Thoracic aorta (tissue), 2 donors: ENCODE measurements at regions not wholly inside any gene's neighbourhood (a gene's known extent, or its start where the extent isn't known, plus 50 kb on each side); places are given as distances from the start of the nearest gene placed in this dataset.

Source experiments
- ATAC-seq: fragments of 150-250 bp; one replicate; pipeline ENCODE4 v1.8.0; 2017; ENCODE audit warnings: low read depth; ENCODE audit not compliant: insufficient number of reproducible peaks, low FRiP score
- DNase-seq: peaks from one replicate; pipeline ENCODE4 v3.0.0-alpha.2; 2020; ENCODE audit warnings: low spot score
- H3K27ac ChIP-seq, 2 donors: fragments of 200-600 bp; sonication (generic); 1 replicate in 1 of 2; 2 replicates in 1 of 2; pipeline ENCODE4 v1.5.1; 2016; ENCODE audit warnings: mild to moderate bottlenecking in 2 of 2, moderate library complexity in 2 of 2
- H3K27me3 ChIP-seq: fragments of 200-600 bp; sonication (generic); replicated peaks from 2 replicates; pipeline ENCODE4 v1.6.0; 2016; ENCODE audit warnings: mild to moderate bottlenecking; ENCODE audit not compliant: insufficient read depth
- H3K36me3 ChIP-seq: fragments of 200-600 bp; sonication (generic); one replicate; pipeline ENCODE4 v1.5.1; 2016
- H3K4me1 ChIP-seq, 2 donors: fragments of 200-600 bp; sonication (generic); 1 replicate in 1 of 2; 2 replicates in 1 of 2; pipeline versions ENCODE4 v1.5.1 to v1.6.0; 2016; ENCODE audit warnings: low read depth in 2 of 2, mild to moderate bottlenecking in 1 of 2; ENCODE audit not compliant: control insufficient read depth in 1 of 2
- H3K4me3 ChIP-seq: fragments of 200-600 bp; sonication (generic); 2 replicates; pipeline ENCODE4 v1.5.1; 2016; ENCODE audit warnings: mild to moderate bottlenecking
- H3K9me3 ChIP-seq: fragments of 200-600 bp; sonication (generic); 2 replicates; pipeline ENCODE4 v1.5.1; 2016
- CTCF ChIP-seq: fragments of 200-600 bp; sonication (generic); IDR thresholded peaks from one replicate; pipeline ENCODE4 v1.5.1; 2019; ENCODE audit warnings: antibody characterized with exemption

- no peaks in the 10 kb centered on the region for H3K36me3 ChIP-seq
- H3K27me3 ChIP-seq = no peaks in the 10 kb centered on the region
- ATAC-seq (no peak), DNase-seq (no peak)
- no peak overlapping the region for H3K27ac ChIP-seq
- no peak for TF ChIP-seq CTCF
- no peak overlapping the region for H3K4me3 ChIP-seq
- no peaks in the 10 kb centered on the region for H3K4me1 ChIP-seq
- H3K9me3 ChIP-seq = peaks cover 4% of the 10 kb centered on the region
Observed at GRCh38 chr5:153151558-153151957, 338.9 kb upstream of the GRIA1 start.

DNA sequence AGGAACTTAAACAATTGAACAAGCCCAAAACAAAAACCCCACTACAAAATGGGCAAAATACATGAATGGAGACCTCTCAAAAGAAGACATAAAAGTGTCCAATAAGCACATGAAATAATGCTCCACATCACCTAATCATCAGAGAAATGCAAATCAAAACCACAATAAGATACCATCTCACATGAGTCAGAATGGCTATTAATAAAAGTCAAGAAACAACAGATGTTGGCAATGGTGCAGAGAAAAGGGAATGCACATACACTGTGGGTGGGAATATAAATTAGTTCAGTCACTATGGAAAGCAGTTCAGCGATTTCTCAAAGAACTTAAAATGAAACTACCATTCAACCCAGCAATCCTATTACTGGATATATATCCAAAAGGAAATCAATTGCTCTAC lies 337.4 kb upstream of the GRIA1 start:
- DNase-seq (no peak), ATAC-seq (no peak)
- Histone ChIP-seq H3K9me3 (peaks cover 4% of the 10 kb centered on the region), H3K36me3 (no peaks in the 10 kb centered on the region), H3K4me1 (no peaks in the 10 kb centered on the region), H3K27me3 (no peaks in the 10 kb centered on the region), H3K4me3 (no peak overlapping the region), H3K27ac (no peak overlapping the region)
- no peak for TF ChIP-seq CTCF

DNA sequence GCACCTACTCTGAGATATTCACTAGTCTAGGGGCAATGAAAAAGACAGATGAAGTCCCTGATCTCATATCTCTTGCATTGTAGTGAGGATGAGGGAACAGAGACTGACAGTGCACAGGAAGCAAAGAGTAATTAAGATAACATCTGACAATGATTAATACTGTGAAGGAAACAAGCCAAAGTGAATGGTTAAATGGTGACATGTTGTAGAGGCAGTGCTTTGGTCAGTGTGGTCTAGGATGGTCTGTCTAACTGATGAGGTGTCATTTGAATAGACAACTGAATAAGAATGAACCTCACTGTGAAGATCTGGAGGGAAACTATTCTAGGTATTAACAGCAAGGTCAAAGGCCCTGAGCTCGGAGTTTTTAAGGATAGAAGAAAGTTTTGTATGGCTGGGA lies 333.3 kb upstream of the GRIA1 start:
- no peak for TF ChIP-seq CTCF
- ATAC-seq = no peak
- Histone ChIP-seq H3K9me3 (no peaks in the 10 kb centered on the region), H3K4me1 (no peaks in the 10 kb centered on the region), H3K27ac (no peak overlapping the region), H3K27me3 (no peaks in the 10 kb centered on the region), H3K4me3 (no peak overlapping the region), H3K36me3 (no peaks in the 10 kb centered on the region)
- DNase-seq = no peak

DNA sequence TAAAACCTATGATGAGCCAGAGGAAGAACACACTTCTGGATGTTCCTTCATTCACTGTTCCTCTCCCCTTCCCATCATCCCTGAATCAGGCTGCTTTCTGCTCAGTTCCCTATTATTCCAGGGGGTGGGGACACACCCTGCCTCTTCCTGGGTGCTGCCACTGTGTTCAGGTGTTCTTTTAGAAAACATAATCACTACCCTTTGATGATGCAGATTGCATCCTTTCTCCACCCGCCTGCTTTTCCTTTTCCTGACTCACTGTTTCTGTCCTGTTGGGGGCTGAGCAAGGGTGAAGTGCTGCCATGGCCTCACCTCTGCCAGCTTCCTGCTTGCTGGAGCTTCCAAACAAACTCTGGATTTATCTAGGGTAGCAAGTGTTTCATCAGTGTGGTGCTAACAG lies 331.9 kb upstream of the GRIA1 start:
- Histone ChIP-seq H3K4me1 (no peaks in the 10 kb centered on the region), H3K27ac (no peak overlapping the region), H3K36me3 (no peaks in the 10 kb centered on the region), H3K27me3 (no peaks in the 10 kb centered on the region), H3K4me3 (no peak overlapping the region), H3K9me3 (no peaks in the 10 kb centered on the region)
- DNase-seq = no peak
- ATAC-seq = no peak
- no peak for TF ChIP-seq CTCF

DNA sequence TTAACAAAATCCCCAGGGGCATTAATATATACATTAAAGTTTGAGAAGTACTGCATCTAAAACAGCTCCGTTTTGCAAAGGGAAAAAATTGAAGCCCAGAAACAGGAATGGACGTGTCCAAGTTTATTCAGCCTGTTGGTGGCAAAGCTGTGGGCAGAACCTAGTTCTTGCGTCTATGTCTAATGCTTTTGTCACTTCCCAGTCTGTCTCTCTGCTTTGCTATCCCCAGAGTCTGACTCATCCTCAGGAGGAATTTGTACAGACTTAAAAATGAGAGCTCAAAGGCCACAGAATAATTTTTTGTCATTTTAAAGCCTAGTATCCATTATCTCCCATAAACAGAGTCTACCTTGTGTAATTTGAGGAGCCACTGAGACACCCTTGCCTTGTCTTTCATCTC lies 330.9 kb upstream of the GRIA1 start:
- ATAC-seq (no peak), DNase-seq (no peak)
- Histone ChIP-seq H3K27me3 (no peaks in the 10 kb centered on the region), H3K27ac (no peak overlapping the region), H3K36me3 (no peaks in the 10 kb centered on the region), H3K9me3 (no peaks in the 10 kb centered on the region), H3K4me1 (no peaks in the 10 kb centered on the region), H3K4me3 (no peak overlapping the region)
- no peak for TF ChIP-seq CTCF
